DMS153 (cell line): ENCODE measurements at regions not wholly inside any gene's neighbourhood (a gene's known extent, or its start where the extent isn't known, plus 50 kb on each side); places are given as distances from the start of the nearest gene placed in this dataset.

ENCODE experiments used
- DNase-seq: peaks from one replicate; lab custom pipeline; 2025; lab: John Stamatoyannopoulos, UW

DNA sequence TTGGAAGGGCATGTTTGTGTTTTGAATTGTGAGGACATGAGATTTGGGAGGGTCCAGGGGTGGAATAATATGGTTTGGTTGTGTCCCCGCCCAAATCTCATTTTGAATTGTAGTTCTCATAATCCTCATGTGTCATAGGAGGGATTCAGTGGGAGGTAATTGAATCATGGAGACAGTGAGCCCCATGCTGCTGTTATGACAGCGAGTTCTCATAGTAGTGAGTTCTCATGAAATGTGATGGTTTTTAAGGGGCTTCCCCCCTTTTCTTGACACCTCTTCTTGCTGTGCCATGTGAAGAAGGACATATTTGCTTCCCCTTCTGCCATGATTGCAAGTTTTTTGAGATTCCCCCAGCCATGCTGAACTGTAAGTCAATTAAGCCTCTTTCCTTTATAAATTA lies 260.0 kb downstream of the DUSP6 start:
- DNase-seq, result no peak

DNA sequence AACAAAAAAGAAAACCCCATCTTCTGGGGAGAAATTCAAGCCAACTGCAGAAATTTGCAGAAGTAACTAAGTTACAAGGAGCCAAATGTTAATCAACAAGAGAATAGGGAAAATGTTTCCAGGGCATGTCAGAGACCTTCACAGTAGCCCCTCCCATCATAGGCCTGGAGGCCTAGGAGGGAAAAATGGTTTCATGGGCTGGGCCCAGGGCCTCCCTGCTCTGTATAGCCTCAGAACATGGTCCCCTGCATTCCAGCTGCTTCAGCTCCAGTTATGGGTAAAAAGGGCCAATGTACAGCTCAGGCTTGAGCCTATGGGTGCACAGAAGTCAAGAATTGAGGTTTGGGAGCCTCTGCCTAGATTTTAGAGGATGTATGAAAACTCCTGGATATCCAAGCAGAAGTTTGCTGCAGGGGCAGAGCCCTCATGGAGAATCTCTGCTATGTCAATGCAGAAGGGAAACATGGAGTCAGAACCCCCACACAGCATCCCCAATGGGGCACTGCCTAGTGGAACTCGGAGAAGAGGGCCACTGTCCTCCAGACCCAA lies 260.9 kb downstream of the DUSP6 start:
- no peak for DNase-seq

DNA sequence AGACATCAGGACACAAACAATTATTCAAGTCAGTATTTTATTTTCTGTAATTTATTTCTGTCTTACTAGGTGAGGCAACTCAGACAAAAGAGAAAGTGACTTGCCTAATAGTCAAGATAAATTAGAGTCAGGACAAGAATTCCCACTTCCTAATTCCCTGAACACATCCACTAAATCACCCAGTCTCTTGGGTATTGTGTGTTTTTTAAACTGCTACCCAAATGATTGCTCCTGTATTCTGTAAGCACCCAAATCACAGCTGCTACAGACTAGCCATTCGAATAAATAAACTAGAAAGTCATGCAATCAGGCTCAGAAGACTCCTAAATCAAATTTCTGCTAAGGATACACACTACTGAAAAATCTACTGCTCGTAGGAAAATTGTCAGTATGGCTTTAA lies 263.0 kb downstream of the DUSP6 start:
- DNase-seq, result no peak

DNA sequence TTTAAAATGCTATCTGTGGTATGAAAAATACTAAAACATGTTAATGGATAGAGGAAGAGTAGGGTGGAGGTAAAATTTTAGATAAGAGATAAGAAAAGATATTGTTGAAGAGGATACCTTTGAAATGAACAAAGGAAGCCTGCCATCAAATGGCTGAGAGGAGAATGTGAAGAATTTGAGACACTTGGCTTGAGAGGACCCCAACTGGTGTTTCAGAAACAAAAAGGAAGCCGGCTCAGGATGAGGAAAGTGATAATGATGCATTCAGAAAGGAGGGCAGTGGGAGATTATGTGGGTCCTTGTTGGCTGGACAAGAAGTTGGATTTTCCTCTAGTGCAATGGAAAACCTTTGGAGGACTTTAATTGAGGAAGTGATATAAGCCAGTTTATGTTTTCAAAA lies 264.4 kb downstream of the DUSP6 start:
- DNase-seq, result no peak

DNA sequence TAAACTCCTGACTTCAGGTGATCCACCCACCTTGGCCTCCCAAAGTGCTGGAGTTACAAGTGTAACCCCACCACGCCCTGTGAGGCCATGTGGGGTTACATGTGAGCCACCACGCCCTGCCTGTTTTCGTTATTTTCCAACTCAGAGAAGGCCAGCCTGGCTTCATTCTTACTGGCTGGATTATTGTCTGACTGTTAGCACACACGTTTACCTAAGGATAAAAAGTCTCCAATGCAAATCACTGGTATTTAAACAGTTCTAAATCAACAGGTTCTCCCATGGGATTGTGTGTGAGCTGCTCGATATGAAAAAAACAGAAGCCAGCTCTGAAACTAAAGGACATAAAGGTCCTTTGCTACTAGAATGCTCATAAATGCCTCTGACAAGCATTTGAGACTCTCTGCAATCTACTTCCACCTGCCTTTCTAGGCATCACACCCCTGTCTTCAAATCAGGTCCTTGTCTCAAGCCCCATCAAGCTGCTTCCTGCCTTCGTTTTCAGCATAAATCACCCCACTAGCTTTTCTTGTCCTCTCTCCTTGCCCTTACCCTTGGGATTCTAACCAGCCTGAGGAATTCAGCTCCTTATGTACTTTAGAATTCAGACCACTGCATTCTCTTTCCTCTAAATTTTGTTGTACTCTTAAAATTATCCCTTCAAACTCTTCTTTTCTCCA lies 265.0 kb downstream of the DUSP6 start:
- peak; percentile 87 for DNase-seq

DNA sequence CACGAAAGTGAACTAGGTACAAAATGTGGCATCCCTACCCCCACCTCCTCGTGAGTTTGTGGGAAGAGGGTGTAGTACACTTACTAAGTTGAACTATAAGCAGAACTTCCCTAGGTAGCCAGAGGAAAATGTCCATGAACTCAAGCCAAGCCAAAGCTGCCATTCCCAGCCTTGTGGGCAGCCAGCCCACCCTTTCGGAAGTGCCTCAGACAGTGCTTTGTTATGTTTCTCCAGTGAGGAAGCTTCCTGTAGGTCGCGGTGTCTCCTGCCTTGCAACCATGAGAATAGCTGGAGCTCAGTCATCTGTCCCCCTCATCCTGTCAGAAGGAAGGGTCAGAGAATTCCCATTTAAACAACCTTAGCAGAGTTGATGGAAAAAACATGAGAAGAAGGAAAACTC lies 266.9 kb downstream of the DUSP6 start:
- no peak for DNase-seq

DNA sequence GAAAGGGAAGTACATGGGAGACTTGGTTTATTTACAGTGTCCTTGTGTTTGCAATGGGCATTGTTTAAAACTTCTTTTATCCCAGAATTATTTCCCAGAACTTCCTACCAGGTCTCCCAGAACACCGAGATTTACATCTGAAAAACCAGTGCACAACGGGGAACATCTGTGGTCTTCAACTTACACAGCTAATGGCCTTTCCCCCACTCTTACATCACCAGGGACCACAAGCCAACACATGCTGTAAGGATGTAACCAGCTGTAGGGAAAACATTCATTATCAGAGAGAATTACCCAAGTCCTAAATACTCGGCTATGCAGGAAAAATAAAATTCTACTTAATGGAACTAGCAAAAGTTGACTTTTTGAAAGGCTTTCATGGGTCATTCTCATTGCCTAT lies 267.6 kb downstream of the DUSP6 start:
- no peak for DNase-seq

DNA sequence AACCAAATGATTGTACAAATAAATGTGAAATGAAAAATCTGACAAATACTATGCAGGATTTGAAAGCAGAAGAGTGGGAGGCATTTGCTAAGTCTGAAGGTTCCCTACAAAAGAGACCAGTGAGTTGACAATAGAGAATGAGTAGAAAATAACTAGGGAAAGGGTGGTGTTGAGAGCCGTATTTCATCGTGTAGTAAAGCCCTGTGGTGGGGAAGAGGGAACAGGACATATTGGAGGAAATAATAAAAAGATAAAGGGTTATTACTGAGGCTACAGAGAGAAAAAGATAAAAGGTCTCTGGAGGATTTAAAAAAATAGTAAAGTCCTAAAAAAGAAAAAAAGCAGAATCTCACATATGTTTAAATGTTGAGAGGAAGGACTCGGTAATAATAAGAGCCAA lies 268.8 kb downstream of the DUSP6 start:
- no peak for DNase-seq

DNA sequence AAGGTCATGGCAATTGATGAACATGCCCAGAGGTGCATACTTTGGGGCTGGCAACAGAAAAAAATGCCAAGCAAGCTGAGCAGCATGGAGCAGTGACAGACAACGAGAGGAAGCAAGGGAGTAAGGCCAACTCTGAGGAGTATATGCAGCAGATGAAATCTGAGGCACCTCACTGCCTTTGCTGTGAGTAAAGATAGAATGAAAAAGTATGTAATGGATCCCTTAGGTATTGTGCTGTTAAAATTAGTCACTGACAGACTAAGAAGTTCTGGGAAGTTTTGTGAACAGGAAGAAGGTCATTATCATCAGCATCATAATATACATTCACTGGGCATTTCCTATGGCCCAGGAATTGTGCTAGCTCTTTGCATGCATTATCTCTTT lies 269.9 kb downstream of the DUSP6 start:
- DNase-seq, result no peak

DNA sequence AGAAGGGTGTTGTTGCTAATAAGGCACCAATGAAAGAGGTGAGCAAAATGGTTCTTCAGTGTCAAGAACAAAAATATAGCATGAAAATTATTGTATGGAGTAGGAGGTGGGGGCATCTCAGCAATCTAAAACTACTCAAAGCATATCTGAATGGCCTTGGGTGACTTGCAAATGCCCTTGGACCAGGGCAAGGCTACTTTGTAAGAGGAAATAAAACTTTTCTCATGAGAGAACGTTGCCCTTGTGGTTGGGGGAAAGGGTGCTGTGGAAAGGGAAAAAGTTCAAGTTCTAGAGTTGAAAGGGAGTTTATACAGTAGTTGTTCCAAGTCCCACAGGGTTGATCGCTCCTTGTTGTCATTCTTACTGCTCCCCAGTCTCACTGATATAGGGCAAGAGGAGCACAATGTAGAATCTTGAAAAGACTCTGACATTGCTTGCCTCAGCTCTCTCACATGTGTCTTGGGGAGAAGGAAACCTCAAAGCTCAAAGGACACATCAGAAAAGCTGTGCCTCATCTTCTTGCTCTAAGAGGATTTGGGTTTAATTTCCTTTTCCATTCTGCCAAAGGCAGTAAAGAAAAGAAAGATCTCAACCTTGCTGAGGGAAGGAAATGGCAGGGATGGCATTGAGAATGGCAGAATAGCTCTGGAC lies 270.5 kb downstream of the DUSP6 start:
- no peak for DNase-seq

DNA sequence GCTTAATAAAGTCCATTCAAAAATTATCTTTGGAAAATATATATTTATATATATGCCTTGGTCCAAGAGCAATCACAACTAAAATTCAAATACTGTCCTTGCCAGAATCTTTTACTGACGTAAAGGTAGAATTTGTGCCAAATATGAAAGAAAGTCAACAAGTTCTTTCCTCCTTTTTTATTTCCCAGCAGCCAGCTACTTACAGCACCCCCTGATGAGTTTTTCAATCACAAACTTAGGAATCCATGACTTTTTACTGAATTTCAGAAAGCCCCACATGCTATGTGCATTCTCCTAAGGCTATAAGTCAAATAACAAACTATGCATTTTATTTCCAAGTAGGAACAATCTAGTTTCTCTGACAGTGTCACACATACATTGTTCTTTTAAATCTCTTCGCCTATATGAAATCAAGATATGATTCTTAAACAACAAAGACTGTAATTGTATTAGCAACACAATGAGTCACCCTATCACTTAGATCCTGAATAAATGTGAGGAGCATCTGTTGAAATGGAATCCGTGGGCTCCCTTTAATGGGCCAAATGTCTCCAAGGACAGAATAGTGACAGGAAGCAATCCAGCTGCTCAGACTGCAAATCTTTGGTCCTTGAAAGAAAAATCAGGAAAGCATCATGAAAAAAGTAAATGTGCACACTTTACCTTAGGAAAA lies 271.4 kb downstream of the DUSP6 start:
- no peak for DNase-seq

DNA sequence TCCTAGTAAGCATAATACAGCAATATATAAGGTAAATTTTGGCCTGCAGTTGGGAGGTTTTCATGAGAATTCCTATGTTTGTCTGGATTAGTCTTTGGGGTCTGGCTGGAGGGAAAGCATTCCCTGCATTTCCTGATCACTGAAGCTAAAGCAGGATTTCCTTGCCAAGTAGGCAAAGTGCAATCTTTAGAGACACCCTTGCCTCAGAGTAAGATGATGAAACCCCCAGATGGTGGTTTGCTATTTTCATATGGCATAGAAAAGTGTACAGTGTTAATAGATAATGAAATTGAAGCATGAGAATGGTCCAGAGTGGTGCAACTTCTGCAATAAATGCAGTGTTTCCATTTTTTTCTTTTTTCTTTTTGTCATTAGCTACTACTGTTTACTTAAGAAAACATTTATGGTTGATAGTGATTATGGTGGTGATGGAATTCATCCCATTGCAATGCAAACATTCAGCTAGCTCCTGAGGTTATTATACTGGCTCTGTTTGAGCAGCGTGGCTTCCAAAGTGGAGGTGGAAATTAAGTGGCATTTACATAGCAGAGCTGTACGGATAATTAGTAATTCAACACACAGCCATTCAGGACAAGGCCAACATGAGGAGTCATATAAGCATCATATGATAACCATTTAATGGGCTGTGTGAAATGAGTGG lies 276.3 kb downstream of the DUSP6 start:
- DNase-seq, result no peak

DNA sequence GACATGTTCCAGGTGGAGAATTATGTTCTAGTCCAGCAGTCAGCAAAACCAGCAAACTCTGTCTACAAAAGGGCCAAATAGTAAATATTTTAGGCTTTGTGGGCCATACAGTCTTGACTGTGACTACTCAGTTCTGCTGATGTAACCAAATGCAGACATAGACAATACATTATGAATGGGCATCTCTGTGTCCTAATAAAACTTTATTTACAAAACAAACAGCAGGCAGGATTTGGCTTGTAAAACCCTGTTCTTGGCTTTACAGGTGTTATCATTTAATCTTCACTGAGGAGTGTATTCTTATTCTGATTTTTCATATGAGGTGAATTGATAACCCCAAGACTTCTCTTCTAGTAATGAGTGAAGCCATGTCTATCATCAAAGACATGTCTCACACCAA lies 278.6 kb downstream of the DUSP6 start:
- no peak for DNase-seq

DNA sequence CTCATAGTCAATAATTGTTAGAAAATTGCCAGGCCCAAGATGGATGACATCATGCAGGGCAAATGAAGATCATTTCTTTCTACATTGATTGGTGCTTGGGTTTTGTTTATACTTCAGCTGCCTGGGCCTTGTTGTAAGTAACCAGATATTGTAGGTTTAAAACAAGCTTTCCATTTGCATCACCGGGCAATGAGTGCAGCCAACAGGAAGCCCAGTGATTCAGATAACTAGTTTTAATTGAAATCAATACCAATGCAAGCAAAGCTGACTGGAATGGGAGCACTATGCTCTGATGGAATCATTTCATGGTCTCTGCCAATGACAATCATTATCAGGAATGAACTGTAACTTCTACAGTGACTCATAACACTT lies 279.3 kb downstream of the DUSP6 start:
- peak; percentile 54 for DNase-seq

DNA sequence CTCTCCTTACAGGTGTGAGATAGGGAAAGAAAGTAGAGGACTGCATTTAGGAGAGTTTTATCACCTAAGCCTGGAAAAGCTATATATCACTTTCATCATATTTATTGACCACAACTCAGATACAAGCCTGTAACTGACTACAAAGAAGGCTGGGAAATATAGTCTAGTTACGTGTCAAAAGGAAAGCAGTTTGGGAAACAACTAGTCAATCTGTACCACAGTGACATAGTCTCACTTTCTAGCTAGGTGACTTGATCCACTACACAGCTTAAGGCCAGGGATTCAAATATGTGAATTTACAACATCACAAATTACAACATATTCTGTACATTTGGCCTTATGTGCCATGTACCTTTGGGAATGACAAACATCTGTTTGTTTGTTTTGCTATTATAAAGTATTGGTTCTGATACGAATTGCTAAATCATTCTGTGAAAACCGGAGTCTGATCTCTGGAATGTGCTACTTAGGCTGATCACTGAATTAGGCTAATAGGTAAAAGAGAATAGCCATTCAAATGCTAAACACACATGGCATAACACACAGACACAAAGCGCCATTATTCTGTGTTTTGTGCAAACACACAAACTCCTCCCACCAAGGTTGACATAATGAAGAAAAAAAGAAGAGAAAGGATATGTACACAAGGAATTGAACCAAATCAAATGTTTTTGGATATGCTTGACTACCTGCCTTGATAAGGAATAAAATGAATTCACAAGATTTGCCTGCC lies 279.8 kb downstream of the DUSP6 start:
- no peak for DNase-seq

DNA sequence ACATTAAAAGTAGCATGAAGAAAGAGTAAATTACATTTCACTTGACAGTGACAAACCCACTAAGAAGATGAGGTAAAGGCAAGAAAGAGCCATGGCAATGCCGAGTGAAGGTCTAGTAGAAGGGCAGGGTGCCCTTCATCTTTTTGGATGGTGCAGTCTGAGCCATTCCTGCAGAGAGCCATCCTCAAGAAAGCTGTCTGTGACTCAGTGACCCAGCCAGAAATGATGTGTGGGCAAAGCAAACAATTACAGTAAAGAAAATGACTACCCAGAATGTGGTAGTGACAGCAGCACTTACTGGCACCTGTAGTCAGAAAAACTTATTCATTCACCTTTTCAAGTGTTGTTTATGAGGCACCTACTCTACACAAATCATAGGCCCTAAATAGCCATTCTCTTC lies 281.7 kb downstream of the DUSP6 start:
- DNase-seq, result no peak

DNA sequence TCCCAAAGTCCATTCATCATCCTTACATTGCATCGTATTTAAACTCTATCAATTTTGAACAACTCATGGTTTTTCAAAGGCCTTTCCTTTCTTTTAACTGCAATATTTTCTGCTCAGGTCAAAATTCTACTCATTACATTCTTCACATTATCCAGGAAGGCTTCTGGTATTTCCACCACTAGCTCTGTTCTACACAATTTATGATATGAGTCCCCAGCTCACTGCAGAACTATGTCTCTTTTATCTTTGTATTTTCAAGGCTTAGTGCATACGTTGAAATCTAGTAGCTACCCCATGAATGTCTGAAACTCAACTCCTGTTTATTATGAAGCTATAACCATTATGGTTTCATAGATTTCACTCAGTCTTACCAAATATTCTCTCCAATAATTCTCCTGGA lies 282.9 kb downstream of the DUSP6 start:
- no peak for DNase-seq

DNA sequence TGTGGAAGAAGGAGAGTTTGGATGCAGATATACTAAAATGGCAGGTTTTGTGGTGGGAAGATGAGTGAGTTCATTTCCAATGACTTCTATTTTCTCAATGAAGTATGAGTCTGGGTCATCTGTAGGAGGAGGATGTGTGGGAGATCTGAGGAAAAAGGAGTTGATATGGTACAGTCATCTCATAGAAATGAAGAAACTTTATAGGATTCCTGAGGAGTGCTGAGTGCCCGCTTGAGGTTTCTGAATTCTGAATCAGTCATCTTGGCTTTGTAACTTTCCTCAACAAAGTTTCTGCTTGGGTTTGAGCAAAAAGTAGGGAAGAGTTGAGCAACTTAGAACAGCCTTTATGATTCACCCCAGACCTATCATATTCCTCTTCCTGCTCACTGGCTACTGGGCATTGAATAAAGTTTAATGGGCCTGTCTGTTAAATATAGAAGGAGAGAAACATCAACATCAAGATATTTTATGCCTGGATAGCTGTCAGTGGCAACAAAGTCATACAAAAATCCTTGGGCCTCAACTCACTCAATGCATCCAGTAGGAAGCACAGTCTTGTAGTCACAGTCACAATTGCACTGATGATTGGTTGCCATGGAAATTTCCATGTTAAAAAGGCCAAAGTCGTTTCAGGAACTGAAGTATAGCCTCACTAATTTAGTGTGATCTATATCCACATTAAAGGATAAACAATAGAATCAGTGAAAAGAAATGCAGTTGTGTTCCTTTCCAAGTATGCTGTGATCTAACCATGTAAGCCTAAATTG lies 284.7 kb downstream of the DUSP6 start:
- DNase-seq, result no peak

DNA sequence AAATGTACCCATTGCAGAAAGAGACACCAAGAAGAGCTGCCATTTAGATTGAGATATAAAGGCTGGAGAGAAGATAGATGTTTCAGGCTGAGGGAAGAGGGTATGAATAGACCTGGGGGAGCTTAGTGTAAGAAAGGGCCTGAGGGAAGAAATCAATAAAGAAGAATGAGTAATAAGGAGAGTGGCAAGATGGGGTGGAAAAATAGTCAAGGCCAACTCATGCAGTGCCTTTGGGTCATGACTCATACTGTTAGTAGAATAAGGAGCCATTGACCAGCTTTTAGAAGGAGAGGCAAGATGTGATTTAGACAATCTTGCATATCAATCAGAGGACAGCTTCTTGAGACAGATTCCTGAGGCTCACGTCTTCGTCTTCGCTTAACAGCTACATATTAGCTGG lies 287.5 kb downstream of the DUSP6 start:
- no peak for DNase-seq

DNA sequence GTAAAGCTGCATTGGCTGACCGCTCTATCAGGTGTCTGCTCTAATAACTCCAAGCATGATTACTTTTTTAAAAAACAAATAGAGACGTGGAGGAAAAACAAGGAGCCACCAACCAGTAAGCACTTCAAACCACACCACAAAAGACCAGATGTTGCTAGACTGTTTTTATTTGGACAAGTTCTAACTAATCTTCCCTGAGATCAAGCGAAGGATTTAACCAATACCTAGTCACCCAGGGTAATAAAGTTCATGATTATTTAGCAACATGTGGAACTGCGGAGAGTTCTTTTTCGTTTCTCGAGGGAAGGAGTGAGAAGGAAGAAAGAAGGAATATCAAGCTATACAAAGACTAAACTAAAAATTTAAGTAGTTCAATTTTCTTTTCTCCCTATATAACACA lies 288.1 kb downstream of the DUSP6 start:
- DNase-seq, result no peak

DNA sequence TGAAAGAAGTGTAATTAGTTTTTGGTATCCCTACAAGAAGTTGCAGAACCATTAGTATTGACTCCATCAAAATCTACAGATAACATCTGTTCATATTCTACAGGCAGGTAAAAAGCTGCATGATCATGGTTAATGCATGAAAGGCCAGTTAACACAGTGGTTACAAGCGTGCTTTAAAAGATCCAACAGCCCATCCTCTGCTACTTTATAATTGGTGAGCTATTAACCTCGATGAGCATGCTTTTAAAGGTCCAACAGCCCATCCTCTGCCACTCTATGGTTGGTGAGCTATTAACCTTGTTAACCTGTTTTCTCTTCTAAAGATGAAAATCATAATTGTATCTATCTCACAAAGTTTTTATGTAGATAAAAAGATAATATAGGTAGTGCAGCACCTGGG lies 289.3 kb downstream of the DUSP6 start:
- DNase-seq, result no peak
